GM18502 (cell line): ENCODE measurements at regions not wholly inside any gene's neighbourhood (a gene's known extent, or its start where the extent isn't known, plus 50 kb on each side); places are given as distances from the start of the nearest gene placed in this dataset.

Experiments
- ATAC-seq: cut with Tn5 transposase; IDR thresholded peaks from one replicate; pipeline ENCODE4 v1.9.1; 2021; ENCODE audit warnings: mild to moderate bottlenecking; ENCODE audit not compliant: unreplicated experiment, poor library complexity

DNA sequence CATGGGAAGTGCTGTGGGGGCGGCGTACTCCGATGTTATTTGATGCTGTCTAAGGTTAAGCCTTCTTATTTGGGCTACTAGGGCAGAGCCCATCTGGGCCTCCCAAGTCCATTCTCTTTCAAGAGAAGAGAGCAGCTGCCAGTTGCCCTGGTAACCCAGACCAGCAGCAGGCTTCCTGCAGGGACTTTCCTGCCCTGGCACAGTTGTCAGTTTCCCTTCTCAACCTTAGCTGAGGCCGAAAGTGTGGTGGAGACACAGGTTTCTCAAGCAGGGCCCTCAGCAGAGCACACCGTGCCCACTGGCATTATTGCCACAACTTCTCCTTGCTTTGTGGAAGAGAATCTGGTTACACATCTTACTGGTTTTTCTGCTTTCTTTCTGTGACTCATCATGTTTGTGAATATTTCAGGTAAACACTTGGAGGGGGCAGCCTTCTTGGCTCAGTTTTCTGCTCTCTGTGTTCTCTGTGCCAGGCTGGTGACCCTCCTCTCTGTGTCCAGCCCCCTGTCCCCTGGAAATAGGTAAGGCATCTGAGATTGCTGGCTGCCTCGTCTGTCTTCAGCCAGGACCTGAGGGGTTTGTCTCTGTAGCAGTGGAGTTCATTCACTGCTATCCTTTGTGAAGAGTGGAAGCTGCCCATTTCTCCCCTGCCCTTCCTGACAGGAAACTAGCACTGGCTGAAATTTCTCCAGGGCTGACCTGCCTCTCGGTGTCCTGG lies 111.0 kb downstream of the B3GNT2 start:
- ATAC-seq = peak; percentile 41

DNA sequence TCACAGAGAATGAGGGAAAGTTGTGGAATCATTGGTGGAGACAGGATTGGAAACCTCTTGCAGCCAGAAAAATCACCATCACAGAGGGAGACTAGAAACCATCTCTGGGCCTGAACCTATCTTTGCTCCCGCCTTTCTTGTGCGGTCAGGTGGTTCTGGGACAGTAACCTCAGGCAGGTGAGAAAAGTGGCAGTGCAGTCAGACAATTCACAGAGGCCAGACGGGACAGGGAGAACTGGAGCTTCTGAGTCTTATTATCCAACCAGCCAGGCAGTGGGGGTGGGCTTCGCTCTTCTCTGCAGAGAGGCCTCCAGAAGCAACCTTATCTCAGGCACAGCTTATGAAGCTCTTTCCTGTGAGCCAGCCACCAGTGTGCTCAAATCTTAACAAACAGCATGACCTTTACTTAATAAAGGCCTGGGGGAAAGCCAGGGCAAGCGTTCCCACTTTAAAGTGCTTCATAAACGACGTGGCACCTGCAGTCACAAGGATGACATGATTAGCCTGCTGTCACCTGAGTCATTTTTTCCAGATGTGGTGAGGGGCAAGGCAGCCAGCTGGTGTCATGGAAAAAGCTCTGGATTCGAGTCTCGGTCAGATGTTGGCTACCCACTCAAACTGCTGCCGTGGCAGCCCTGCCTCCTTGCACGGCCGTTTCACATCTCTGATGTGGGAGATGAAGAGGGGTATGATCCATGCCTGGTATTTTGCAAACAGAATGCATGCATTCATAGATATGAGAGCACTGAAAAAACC lies 109.7 kb downstream of the B3GNT2 start:
- no peak for ATAC-seq

DNA sequence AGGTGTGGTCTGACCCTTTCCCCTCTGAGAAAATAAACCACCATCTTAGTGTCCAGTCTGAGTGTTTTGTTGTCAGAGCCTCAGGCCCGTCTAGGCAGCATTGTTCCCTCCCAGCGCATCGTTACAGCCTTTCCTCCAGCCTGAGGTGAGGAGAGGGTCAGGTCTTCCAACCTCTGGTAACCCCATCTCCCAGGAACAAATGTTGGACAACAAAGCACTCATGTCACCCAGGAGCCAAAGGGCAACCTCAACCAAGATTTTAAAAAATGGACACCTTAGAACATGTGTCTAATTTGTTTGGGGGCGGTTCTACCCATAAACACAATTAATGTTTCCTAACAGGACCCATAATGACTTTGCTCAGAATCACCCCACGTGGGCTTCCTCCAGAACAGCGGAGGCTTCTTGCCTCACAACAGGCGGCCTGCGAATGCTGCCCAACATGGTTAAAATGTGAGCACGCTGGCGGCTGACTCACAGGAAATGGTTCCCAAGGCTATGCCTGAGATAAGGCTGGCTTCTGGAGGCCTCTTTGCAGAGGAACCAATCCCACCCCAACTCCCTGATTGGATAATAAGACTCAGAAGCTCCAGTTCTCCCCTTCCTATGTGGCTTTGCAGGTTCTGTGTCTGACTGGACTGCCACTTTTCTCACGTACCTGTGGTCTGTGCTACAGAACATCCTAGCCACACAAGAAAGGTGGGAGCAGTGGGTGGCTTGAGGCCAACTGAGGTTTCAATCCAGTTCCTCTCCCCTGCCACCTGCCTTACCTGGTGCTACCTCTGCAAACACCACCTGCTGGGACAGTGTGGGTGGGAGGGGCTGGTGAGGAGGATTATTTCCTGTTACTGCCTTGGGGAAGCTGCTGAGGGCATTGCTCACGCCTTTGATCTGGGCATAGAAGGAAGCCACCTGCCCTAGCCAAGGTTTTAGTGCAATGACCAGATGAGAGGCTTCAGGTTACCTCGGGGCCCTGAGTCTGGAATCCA lies 108.8 kb downstream of the B3GNT2 start:
- no peak for ATAC-seq

DNA sequence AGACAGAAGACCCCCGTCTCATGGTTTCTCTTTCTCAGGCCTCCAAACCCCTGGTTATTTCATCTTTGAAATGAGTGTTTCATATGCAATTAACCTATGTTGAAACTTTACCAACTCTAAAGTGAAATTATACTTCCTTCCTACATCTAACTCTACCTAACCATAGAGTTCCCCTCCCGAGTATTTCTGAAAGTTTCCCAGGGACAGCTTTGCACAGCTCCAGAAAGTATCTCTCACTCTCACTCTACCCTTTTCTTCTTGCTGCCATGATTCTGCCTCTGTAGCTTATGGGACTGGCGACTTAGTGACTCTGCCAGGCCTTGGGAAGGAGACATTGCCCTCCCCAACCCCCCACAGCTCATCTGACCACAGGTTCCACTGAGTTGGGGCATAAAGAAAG lies 107.9 kb downstream of the B3GNT2 start:
- ATAC-seq = peak; percentile 33

DNA sequence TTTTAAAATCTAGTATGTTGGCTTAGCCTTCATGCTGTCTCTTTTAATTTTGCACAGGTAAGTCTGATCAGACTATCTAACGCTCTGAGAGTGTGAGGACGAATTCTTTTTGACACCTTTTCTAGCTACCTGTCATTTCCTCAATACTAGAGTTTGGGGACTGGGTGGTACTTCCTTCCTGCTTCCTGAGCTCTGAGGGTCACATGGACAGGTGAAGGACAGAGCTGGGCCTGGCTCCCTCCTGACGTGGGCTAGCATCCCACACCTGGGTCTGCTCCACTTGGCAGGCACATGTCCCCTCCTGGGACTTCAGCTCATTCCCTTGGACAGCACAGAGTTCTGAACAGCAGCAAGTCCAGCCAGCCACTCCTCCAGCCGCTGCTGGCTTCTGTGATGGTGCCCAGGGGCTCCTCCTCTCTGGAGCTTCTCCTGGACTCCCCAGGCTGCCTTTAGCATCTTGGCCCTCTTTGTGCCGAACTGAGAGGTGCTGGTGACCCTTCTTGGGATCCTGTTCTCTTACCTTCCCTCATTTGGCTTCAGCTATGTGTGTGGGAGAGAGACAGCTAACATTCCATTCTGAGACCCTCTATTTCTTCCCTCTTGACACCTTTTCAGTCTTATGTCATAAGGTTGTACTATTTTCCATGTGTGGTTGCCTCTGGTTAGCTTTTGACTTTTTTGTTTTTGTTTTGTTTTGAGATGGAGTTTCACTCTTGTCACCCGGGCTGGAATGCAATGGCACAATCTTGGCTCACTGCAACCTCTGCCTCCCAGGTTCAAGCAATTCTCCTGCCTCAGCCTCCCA lies 106.9 kb downstream of the B3GNT2 start:
- ATAC-seq = no peak

DNA sequence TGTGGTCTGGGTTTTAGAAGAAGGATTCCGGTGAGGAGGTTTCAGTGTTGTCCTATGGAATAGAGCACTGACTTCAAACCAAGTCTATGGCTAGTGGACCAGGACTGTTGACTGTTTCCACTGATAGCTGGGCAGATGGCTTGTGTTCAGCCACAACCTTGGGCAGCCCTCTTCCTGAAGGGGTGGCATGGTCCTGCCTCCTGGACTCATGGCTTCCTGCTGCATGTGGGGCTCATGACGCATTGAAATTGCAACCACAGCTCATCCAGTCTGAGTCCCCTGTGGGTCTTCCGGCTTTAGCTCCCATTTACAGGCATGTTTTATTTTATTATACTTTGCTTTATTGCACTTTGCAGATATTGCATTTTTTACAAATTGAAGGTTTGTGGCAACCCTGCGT lies 105.0 kb downstream of the B3GNT2 start:
- no peak for ATAC-seq

DNA sequence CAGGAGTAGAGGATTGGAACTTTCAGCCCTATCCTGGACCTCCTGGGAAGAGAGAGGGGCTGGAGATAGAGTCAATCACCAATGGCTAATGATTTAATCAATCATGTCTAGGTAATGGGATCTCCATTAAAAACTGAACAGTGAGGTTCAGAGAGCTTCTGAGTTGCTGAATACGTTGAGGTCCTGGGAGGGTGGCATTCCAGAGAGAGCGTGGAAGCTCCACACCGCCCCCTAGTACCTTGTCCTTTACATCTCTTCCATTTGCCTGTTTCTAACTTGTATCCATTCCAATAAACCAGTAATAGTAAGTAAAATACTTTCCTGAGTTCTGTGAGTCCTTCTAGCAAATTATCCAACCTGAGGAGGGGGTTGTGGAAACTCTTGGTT lies 101.7 kb downstream of the B3GNT2 start:
- ATAC-seq = no peak

DNA sequence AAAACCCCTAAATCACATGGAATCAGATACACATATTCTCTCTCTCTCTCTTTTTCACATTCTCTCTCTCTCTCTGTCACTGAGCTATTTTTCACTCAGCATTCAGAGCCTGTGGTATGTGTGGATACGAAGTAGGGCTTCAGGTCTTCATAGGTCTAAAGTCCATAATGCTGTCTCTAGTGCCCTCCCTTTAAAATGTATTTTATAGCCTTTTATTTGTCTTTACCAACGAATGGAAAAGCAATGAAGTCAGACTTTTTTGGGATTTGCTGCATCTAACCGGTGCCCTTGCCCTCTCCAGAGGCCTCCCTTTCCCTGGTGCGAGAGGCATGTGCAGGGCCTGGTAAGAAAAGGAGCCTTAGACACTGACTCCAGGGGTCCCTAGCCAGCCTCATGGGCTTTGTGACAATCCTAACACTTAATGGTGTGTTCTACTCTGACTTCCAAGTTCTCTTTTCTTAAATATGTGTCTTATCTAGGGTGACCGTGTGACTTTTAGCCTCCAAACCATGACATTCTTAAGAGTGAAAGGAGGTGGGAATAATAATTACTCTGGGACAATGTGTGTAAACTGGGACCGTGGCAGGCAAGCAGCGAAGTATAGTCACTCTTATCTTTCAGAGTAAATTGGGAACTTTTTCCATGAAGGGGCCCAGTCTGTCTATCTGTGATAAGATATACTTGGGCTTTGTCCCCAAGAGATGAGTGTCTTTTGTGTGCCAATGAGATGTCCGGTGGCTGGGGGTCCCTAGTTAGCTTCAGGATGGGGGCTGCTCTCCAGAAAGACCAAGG lies 101.1 kb downstream of the B3GNT2 start:
- ATAC-seq = no peak

DNA sequence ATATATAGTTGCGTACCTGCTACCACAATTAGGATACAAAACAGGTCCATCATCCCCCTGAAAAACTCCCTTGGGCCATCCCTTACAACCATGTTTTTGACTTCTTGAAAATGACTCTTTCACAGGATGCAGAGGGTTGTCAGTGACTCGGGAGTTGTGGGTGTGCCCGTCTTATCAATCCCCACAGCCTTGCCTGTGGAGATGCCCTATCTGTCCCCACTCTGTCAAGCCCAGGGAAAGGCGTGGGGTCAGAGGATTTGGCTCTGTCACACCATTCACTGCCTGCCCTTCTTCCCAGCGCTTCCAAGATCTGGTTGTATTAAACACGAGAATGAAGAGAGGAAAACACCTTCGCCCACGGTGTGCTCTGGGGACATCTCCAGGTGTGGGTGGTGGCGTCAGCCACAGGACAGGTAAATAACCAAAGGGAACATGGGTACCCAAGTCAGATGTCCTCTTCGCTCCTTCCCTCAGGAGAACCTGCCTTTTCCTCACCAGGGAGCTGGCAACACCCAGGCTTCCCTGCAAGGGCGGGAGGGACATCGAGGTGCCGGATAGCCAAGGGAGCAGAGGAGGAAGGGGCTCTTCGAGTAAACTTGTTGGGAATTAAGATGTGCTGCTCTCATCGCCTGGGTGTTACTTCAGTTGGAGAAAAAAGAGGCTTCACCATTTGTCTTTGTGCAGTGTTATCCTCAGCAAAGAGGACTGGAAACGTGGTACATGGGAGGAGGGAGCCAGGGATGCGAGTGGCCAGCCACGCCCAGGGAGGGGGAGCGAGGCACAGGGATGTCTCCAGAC lies 100.3 kb downstream of the B3GNT2 start:
- no peak for ATAC-seq

DNA sequence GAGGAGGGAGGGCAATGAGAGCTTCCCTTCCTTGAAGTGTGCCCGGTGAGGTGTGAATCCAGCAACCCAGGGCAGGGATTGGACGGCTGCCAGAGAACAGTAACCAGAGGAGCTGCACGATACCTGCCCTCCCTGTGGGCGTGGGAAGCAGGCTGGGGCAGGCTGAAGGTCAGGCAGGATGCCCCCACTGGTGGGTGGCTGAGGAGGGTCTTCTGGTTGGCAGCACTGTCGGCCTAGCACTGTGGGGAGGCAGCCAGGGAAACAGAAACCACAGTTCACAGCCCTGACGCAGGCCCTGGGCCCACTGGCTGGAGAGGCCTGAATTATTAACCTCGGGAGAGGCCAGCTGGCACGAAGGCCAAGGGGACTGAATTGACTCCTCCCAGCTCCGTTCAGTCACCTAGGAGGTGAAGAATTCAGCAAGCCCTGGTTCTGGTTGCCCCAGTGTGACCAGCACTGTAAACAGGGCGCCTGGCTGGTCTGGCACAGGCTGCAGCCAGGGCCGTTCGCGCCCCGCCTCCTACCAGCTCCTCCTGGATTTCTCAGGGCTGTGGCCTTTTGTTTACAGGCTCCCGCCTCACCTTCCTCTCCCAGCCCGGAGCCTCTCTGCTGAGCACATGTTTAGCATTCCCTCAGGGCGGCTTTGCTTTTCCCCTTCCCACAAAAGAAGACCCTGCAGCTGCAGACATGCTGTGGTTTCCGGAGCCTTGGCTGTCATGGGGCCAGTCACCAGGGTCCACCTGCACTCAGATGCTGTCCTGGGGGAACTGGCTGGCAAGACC lies 97.8 kb downstream of the B3GNT2 start:
- ATAC-seq = peak; percentile 55

DNA sequence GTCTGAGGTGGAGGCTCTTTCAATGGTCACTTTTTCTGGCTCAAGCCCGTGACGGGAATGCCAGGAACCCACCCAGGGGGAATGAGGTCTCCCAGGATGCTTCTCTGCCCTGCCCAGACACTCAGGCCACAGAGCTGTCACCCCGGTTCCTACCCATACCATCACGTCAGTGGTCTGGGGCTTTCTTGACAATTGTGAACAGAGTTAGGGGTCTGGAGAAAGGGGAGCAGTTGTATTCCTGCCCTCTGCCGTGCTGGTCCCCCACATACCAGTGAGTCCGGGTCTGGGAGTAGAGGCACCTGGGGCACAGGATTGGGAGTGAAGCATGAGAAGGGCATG lies 97.2 kb downstream of the B3GNT2 start:
- ATAC-seq = no peak

DNA sequence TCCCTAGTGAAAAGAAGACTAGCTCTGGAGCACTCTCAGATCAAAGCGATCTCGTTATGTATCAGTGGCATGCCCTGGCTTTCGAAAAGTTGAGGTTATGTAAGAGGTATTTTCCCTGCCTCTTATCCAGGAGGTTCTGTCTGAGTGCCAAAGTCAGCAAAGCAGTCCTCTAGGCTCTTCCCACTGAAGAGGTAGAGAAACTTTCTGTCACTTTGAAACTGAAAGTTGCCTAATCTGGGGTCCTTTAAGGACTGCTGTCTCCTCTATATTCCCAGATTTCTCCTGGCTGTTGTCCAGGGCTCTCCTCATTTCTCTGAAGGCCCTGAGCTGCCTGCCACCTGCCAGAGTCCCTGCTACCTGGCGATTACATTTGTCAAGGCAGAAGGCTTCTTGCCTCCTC lies 96.3 kb downstream of the B3GNT2 start:
- ATAC-seq = no peak

DNA sequence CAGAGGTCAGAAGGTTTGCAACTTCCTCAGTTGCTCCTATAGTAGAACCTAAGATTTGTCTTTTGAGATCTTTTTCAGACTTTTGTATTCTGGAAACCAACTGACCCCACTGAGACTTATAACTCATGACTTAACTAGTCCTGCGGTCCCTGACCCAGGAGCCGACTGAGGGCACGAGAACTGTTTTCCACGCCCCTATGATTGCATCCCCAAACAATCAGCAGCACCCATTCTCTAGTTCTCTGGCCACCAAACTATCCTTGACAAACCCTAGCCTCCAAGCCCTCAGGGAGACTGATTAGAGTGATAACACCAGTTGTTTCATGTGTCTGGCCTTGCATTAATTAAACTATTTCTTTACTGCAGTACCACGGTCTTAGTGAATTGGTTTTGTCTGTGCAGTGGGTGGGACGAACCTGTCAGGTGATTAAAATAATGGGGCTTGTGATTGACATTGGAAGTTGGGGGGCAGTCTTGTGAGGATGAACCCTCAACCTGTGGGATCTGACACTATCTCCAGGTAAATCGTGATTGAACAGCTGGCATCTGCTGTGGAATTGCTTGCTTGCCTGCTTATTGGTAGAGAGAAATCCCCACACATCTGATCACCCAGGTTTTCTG lies 95.7 kb downstream of the B3GNT2 start:
- ATAC-seq = no peak

DNA sequence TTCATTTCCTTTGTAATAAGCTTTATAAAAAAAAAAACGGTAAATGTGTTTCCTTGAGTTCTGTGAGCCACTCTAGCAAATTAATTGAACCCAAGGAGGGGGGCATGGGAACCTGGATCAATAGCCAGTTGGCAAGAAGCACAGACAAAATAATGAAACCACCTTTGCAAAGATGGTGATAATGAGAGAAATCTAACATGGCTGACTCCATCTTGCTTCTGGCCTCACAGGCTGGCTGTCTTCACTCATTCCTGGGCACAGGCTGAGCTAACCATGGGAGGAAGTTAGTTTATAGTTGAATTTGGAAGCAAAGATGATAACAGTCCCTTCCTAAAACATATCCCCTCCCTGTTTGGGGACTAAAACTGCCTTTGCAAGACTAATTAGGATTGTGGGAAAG lies 95.1 kb downstream of the B3GNT2 start:
- no peak for ATAC-seq

DNA sequence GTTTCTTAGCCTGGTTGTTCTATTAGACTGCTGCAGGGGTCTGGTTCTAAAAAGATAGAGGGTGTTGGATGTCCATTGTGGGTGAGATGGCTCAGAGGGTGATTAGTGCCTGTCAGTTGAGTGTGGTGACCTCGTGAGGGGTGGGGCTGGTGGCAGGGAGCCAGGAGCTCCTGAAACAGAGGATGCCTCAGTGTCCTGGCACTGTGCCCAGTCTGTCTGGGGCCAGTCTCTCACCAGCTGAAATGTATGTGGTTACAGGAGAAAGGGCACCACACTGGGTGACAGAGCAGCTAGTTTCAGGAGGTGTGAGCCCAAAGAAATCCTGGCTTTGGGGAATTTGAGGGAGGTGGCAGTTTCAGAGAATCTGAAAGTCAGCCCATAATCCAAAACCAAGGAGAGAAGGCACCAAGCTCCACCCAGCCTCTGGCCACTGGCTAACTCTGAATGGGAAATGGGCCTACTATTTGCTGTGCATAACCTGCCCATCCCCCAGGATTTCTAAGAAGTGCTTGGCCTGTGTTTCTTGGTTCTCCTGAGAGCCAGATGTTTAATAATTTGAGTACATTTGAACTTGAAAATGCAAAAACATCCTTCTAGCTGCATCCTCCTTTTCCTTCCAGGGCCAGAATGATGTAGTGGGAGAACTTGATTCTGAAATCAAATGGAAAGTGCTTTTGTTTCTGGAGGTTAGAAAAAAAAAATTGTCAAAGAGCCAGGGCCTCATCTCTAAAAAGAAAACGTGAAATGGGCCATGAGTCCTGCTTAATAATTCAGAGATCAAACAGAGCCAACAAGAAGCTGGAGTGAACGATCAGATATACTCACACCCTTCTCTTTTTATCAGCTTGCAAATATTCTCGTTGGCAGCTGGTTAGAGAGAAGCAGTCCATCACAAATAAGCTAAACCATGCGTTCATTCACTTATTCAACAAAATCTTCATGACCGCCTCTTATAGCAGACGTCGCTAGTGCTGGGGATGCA lies 92.3 kb downstream of the B3GNT2 start:
- peak; percentile 86 for ATAC-seq

DNA sequence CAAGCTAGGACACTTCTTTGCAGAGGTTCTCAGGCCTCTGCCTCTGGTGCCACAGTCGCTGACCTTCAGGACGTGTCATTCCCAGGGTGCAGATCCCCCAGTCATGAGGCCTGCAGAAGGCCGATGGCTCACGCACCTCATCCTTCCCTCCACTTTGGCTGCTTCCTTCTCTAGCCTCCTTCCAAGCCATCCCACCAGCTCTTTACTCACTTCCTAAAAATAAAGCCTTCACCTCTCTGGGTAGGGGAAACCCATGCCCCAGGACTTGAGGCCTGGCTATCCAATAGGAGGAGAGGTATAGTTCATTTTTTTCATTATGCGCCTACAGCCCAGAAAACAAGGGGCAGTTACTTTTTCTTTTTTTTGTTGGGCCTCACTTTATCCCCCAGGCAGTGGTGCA lies 91.4 kb downstream of the B3GNT2 start:
- no peak for ATAC-seq
